ENCODE measurements at regions not wholly inside any gene's neighbourhood (a gene's known extent, or its start where the extent isn't known, plus 50 kb on each side); places are given as distances from the start of the nearest gene placed in this dataset.

DNA sequence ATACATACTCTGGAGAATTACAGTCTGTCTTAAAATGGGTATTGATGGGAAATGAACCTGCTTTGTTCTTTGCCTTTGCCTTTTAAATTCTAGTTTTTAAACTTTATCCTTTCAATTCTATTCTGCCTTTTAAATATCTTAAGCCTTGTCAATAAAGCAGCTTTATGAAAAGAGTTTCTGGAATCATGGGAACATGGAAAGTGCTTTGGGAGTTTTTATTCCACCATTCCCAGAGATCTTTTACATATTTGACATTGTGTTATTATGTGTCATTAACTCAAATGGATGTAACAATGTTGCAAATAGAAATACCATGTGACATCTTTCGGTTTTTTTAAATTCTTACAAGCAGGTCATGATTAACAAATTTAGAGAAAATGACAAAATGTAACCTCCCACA lies 555.7 kb upstream of the ANO3 start:
- no peak for TF ChIP-seq POLR2AphosphoS5 (IDR thresholded peaks at IDR 0.05)
- TF ChIP-seq, protein P1, sequence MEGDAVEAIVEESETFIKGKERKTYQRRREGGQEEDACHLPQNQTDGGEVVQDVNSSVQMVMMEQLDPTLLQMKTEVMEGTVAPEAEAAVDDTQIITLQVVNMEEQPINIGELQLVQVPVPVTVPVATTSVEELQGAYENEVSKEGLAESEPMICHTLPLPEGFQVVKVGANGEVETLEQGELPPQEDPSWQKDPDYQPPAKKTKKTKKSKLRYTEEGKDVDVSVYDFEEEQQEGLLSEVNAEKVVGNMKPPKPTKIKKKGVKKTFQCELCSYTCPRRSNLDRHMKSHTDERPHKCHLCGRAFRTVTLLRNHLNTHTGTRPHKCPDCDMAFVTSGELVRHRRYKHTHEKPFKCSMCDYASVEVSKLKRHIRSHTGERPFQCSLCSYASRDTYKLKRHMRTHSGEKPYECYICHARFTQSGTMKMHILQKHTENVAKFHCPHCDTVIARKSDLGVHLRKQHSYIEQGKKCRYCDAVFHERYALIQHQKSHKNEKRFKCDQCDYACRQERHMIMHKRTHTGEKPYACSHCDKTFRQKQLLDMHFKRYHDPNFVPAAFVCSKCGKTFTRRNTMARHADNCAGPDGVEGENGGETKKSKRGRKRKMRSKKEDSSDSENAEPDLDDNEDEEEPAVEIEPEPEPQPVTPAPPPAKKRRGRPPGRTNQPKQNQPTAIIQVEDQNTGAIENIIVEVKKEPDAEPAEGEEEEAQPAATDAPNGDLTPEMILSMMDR (IDR thresholded peaks at IDR 0.05), result no peak
